ENCODE measurements at regions not wholly inside any gene's neighbourhood (a gene's known extent, or its start where the extent isn't known, plus 50 kb on each side); places are given as distances from the start of the nearest gene placed in this dataset.

DNA sequence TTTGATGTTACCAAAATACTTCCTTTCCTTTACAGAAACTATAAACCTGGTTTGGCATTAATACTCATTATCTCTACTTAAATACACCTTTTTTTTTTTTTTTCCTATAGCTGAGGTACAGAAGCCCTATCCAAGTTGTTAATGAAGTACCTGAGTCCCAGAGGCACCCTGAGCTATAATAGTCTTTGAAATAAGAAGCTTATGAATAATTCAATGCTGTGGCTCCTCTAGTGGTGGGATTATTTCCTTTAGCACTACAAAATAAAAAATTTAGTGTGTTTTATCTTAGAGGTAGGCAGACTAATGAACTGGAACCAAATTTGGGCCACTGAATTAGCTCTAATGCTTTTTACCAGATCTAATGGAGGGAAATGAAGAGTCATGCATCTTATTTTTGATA, 611.9 kb downstream of the EDEM1 start:
- TF ChIP-seq, protein P1, sequence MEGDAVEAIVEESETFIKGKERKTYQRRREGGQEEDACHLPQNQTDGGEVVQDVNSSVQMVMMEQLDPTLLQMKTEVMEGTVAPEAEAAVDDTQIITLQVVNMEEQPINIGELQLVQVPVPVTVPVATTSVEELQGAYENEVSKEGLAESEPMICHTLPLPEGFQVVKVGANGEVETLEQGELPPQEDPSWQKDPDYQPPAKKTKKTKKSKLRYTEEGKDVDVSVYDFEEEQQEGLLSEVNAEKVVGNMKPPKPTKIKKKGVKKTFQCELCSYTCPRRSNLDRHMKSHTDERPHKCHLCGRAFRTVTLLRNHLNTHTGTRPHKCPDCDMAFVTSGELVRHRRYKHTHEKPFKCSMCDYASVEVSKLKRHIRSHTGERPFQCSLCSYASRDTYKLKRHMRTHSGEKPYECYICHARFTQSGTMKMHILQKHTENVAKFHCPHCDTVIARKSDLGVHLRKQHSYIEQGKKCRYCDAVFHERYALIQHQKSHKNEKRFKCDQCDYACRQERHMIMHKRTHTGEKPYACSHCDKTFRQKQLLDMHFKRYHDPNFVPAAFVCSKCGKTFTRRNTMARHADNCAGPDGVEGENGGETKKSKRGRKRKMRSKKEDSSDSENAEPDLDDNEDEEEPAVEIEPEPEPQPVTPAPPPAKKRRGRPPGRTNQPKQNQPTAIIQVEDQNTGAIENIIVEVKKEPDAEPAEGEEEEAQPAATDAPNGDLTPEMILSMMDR (IDR thresholded peaks at IDR 0.05): peak in 2 of 3 experiments; percentile 7 to 11
- no peak for TF ChIP-seq POLR2A (IDR thresholded peaks at IDR 0.05)

Measured in testis (tissue), 2 donors.